Stimulated activated CD4-positive, alpha-beta T cell treated with anti-CD3 and anti-CD28 coated beads, Interleukin-15, amount 100 ng/mL, for 1 hour (primary cell): ENCODE measurements at regions not wholly inside any gene's neighbourhood (a gene's known extent, or its start where the extent isn't known, plus 50 kb on each side); places are given as distances from the start of the nearest gene placed in this dataset.

Source experiments
- DNase-seq, 2 donors: peaks; one replicate each; pipeline ENCODE4 v3.0.0-alpha.2; 2020; ENCODE audit warnings: low read depth in 1 of 2, low spot score in 1 of 2

DNA sequence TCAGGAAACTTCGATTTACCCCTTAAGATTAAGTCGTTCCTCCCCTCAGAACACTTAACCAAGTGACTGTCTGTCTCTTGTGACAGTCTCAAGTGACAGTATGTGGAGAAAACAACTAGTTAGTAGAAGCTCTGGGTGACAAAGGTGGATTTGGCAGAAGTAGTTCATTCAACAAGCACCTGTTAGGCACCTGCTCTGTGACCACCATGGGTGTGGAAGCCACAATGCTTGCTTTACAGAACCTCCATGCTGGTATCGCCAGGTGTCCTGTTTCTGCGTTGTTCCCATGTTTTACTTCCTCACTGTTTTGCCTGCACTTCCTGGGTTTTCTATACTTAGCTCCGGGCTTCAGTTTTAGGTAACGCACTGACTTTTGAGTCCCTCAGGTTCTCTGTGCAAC is 337.4 kb upstream of the DCC start:
- no peak for DNase-seq

DNA sequence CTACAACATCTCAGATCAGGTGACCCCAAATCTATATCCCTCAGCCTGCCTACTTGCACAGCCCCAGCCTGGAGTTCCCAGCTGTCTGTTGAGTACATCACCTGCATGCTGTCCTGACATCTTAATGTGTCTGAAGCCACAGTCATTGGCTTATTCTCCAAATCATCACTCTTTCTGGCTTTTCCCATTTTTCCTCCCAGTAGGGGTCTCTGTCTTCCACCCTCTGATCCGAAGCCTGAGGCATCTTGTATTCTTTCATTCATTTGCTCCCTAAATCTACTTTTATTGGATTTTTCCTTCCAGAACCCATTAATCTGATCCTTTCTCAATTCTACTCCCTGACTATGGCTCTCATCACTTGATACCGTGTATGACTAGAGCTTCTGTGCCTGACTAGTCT is 332.9 kb upstream of the DCC start:
- DNase-seq = no peak

DNA sequence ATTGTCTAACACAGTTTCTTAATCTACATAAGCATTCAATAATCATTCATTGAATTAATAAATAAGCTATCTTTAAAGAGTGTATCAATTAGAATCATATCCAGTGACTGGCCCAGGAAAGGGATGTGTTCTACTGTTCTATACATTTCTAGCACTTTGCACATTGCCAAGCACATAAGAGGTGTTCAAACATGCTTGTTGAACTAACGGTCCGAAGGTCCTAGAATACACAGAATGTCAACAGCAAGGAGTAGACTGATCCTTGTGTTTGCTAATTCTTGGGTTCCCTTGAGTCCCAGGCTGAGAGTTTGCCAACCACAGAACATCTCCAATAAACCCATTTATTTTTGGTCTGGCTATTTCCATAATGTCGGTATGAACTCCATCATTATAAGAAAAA is 331.7 kb upstream of the DCC start:
- no peak for DNase-seq

DNA sequence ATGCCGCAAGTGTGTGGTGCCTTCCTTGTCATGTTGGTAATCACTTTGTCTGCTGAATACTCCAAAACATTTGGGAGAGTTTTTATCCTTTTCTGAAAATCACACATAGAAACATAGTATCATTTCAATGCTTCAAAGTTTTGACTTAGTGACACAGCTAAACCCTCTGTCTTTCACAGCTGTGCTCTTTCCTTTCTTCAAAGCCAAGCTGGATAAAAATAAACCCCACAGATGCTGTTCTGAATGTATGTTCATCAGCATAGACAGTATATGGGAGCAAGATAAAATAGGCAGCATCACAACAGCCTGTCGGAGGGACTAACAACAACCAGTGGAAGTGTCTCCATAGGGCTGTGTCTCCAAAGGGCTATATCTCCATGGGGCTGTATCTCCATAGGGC is 331.3 kb upstream of the DCC start:
- no peak for DNase-seq

DNA sequence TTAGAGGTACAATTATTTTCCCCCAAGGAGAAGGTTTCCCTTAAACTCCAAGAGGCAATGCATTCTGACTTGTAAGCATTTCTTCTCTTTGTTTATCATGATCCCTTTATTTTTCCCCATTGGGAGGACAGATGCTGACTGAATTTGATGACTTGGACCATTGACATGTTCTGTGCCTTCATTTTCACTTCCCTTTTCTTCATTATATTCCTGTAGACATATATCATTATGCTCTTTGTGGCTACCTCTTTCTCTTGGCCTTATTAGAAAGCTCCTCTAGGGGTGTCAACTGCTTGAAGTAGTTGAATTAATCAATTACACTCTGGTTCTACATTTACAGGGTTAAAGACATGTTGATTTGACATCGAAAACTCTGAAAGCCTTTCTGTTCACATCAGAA is 330.0 kb upstream of the DCC start:
- no peak for DNase-seq

DNA sequence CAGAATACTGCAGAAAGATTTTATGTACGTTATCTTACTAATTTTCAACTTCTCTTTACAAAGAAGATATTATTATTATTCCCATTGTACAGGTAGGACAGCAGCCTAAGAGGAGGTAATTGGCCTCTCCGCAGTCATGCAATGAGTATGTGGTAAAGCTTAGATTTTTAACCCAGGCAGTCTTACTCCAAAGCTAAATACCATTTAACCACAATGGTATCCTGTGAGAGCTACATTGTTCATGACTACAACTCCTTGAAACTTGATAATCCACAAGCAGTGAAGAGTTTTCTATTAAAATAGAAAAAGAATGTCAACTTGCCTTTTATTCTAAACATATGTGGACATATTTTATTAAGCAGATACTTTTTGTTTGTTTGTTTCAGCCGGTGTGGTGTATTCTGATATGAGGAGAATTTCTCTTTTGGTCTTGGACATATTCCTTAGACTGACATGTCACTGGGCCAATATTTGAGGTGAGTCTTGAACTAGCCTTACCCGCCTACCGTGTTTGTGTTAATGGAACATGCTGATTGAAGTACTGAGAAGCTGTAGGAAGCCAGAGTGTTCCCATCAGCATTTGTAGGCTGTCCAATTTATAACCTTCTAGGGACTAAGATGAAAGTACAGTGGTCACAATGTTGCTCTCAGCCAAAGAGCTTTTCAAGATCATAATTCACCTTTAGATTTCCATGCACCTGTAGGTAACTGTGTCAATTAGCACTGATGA is 293.9 kb upstream of the DCC start:
- no peak for DNase-seq

DNA sequence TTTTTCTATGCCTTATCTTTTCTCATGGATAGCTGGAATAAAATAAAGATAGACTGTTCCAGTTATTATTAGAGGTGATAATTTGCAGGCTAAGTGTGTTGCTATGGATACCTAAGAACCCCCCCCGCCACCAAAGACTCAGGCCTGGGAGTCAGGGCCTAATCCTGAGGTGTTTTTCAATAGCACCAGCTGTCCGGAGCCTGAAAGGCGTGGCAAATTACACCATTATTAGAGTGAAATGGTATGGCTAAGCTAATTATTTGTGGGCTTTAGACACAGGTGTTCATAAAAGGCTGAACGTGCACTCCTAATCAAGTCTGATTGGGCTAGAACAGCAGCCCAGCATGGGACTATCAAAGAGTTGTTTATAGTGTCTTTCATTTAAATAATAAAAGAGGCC is 293.2 kb upstream of the DCC start:
- no peak for DNase-seq

DNA sequence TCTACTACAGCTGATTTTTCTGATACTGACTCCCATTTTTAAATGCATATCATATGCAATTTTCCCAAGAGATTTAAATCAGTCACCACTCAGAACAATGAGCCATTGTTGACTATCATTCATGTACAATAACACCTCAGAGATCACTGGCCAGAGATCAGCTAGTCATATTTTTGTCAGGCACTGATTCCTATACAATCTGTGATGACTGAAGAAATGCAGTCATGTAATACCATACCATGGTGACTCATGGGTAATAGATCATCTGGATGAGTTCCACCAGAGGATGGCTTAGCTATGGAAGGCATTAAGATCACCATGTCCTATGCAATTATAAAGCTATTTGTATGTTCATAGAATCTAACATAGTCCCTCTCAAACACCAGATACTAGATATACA is 285.7 kb upstream of the DCC start:
- DNase-seq = no peak

DNA sequence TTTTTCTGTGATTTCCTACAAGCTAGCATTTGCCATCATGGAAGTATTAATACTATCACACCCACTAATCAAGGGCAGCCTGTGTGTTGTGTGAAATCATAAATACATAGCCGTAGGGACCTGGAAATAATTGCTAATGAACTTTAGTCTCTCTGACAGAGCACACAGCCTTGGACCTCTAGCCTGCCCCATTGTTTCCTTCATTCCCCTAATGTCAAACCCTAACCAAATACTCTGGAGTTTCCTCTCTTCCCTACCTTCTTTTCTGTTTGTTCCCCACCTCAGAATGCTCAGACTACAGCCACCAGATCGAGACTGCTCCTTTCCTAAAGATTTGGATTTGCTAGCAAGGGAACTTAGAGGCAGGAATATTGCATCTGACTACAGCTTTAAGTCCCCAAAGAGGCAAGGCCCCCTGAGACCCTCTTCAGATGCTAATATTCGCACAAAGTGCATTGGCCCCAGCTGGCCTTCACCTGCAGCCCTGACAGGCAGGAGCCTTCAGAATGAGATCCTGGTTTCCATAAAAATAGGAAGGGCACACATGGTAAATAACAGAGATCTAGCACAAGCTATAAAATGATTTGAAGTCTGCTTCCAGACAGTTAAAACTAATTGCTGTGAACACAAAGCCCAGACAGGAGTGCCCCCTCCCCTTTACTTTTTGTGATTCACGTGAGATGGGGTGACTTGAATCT is 279.2 kb upstream of the DCC start:
- no peak for DNase-seq

DNA sequence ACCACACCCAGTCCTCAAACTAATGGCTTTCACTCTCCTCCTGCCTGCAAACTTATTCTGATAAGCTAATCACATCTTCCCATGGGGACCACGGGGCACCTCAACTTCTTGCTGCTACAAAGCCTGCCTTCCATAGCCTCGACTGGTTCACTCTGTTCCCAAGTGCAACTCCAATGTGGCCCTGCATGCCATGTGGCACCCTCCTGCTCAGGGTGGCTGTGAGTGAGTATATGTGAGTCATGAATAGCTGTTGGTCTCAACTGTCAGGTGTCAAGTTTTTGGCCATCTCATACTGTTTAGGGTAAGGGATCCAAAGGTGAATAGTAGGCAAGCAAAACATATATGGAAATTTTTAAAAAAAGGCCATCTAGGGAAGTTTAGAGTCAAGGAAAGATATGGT is 276.1 kb upstream of the DCC start:
- no peak for DNase-seq

DNA sequence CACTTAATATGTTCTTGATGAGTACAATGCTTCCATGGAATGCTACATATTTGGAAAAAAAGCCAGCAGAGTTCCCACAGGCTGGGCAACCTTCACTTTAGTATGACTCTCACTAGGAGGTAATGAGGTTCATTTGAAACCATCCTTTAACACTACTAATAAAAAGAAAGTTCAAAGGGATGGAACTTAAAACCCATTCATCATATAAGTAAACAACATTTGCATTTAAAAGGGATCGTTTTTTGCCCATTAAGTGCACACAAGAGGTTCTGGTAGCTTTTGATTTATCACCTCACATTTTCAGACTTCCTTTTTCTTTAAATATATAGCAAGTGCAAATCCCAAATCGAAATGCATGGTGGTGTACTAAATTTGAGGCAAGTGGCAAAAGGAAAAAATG is 270.8 kb upstream of the DCC start:
- DNase-seq = no peak

DNA sequence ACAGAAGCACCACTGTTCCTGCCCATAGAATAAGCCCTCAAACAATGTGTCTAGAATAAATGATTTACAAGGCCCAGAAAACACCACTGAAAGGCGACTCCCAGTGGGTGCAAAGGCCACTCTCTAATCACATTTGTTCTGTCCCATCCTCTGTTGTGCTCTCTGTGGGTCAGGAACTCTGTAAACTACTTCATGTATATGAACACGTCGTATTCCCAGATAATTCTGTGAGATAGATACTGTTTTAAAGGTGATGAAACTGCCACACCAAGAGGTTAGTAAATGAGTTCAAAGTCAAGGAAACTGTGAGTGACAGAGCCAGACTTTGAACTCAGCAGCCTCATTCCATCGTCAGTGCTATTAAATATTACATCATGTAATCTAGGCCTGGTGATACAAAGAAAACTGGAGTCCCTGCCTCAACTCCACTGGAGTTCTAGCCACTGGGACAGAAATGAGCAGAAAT is 269.7 kb upstream of the DCC start:
- no peak for DNase-seq

DNA sequence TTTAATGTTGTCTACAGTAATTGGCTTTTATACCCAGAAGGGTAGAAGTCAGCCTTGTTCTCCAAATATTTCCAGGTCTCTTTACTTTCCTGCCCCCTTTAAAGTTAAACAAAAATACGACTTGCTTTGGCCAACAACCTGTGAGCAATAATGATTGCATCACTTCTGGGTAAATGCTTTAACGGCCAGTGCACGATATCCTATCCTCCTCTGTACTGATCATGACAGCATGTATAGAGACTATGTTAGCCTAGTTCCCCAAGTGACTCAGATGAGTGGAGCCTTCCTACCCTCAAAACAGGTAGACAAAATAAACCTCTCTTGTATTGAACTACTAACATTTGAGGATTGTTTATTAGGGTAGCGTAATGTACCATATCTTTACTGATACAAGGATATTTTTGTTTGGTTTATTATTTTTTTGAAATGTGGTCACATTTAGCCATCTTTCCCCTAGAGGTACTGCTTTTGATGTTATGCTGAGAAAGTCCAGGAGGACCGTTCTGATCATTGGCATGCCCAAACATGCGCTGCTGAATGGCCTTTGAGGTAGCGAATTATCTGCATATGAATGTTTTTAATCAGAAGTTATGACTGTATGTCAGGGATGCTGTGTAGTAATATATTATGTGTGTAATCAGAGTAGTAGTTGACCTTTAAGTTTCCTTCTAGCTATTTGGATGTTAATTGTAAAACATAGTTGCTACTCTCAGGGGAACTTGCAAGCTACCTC is 262.6 kb upstream of the DCC start:
- no peak for DNase-seq

DNA sequence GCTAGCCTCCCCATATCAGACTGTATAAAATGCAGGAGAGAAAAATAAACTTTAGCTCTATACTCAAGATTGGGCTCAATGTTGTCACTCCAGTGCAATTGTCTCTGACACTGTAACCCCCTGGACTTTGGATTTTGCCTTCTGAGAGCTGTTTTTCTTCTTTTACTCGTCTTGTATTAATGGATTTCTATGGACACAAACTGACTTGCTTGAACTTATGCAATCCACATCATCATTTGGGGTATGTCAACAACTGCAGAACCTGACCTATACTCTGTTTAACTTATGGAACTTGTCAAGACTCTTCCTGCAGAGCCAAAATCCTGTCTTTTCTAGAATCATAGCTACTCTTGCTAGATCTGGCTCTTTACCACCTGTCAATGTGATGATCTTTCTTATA is 257.8 kb upstream of the DCC start:
- DNase-seq = no peak

DNA sequence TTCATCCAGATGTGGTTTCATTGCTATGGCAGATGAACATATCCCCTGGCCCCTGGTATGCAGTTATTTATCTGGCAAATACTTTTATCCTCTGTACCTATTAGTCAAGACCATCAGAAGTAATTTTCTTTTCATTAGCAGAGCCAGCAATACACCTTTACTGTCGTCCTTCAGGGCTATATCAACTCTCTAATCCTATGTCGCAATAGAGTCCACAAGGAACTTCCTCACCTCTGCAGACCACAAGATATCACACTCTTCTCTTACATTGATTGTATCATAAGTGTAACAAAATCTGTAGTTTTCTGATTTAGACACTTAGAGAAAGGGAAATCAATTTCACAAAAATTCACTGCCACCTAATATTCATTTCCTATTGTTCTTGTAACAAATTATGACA is 252.9 kb upstream of the DCC start:
- no peak for DNase-seq

DNA sequence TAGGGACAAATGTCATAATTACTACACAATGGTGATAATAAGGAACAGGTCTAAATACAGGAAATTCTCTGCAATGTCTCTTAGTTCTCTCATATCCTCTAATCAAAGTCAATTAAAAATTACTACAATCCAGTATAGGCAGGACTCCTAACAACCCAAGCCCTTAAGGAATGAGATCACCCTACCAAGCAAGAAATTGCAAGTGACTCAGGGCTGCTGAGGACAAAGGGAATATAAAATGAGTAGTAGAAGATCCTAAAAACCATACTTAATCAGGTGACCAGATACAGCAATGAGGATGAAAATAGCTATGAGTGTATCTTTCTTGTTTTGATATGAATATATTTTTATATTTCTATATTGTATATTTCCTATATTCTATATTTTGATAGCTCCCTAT is 250.0 kb upstream of the DCC start:
- DNase-seq = no peak

DNA sequence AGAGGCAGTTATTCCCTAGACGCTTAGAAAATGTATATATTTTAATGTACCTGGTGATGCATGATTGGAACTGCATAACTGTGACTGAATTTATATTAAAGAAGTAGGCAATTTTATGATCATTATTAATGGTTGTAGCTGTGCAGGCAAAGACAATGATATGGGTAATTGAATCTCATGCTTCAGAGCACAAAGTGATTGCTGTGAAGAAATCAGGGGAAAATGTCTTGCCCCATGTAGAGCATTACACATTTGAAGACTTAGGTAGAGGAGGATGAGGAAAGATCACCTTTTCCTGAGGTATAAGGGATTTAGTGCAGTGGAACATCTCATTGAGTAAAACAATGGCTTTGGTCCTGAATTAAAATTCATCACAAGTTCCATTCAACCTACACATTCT is 246.8 kb upstream of the DCC start:
- DNase-seq = no peak

DNA sequence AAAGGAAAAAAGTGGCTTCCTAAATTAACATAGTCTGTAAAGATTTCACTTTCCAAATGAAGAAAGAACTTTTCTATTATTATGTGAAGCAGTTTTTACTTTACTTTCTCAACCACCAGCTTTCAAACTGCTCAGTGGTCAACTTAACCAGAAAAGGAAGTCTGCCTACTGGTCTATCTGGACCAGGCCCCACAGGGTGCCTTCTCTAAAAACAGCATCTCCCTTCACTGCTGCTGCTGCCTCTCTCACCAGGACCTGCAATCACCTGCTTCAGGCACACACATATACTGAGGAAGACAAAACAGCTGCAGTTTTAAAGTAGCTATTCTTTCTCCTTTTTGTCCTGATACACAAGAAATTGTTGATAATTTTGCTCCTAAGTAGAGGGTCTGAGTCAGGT is 221.3 kb upstream of the DCC start:
- DNase-seq = no peak

DNA sequence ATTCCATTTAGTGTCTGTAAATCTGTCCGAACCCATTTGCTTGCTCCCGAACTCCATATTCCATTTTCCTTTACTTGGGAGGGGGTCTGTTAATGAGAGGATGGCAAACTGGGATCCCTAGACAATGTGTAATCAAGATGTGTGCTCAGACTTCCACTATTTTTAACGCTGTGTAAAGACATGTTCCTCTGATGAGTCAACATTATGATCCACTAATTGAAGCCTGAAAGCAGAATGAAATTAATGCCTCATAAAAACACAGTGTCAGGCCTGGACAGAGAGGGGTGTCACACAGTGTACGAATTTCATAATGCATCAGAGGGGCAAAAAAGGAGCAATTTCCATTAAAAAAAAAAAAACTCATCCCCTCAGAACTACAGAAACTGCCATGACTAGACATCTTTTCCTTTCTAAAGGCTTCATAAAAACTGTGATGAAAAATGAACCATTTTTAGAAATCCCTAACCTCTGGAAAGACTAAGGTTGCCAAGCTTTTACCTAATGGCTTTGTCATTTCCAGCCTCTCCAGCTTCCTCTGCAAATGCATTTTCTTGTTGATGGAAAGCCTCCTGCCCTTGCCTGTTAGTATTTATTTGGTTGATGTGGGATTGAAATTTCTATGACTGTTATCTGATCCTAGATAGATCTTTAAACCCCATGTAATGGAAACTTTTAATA is 209.2 kb upstream of the DCC start:
- DNase-seq = no peak

DNA sequence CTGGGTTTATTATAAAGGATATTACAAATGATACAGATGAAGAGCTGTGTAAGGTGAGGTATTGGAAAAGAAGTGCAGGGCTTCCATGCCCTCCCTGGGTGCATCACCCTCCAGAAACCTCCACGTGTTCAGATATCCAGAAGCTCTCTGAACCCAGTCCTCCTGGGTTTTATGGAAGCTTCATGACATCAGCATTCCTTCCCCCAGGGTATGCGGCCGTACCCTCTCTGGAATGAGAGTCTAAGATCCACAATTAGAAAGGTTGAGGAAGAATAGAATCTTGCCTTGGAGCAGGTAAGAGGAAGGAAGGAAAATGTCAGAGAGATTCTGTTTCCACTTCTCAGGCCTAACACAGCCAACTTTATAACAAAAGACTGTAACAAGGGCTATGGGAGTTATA is 208.2 kb upstream of the DCC start:
- DNase-seq = no peak

DNA sequence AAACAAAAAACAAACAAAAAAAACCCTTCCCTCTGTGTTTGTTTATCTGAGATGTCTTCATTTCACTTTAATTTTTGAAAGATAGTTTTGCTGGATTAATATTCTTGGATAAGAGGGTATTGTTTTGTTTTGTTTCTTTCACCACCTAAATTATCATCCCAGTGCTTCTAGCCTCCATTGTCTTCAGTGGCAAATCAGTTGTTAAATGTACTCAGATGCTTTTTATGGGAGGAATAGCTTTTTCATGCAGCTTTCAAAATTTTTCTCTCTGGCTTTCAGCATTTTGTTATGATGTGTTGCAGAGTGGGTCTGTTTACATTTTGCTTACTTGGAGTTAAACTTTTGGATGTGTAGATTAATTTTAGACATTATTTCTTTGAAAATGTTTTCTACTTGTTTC is 203.5 kb upstream of the DCC start:
- no peak for DNase-seq

DNA sequence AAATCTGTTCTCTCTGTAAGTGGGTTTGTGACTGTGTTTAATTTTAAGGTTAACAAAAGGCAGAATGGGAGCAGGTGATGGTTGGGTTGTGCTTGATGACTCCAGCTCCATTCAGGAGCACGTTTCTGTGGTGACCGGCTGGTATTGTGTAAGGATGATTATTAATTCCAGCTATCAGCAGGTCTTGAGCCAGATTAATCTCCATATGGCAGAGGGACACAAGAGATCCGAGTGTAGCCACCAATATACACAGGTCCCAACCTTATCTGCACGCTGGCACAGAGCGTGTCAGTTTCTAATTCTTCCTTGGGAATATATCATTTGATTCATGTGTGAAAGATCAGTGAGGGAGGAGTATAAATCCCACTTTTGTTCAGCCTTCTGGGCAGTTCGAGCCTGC is 199.0 kb upstream of the DCC start:
- DNase-seq = no peak
